ENCODE measurements at regions not wholly inside any gene's neighbourhood (a gene's known extent, or its start where the extent isn't known, plus 50 kb on each side); places are given as distances from the start of the nearest gene placed in this dataset.

GRCh38 chr5:28254846-28255245 is 1216.5 kb upstream of the CDH9 start:
- TF ChIP-seq EZH2phosphoT487 (IDR thresholded peaks at IDR 0.05) (no peak), CTCF (IDR thresholded peaks at IDR 0.05) (no peak), EZH2 (IDR thresholded peaks at IDR 0.05) (no peak)
